Neural progenitor cell (in vitro differentiated cells): ENCODE measurements at regions not wholly inside any gene's neighbourhood (a gene's known extent, or its start where the extent isn't known, plus 50 kb on each side); places are given as distances from the start of the nearest gene placed in this dataset.

Experiments used
- EZH2 ChIP-seq: fragments of 200-600 bp; sonication (generic); IDR thresholded peaks from 2 replicates; pipeline ENCODE4 v1.6.1; 2017; ENCODE audit warnings: antibody characterized with exemption, mild to moderate bottlenecking, moderate library complexity
- TF ChIP-seq, protein P1 (sequence below): fragments of 200-600 bp; sonication (generic); IDR thresholded peaks from 2 replicates; pipeline ENCODE4 v1.5.1; 2017; ENCODE audit warnings: antibody characterized with exemption, mild to moderate bottlenecking

DNA sequence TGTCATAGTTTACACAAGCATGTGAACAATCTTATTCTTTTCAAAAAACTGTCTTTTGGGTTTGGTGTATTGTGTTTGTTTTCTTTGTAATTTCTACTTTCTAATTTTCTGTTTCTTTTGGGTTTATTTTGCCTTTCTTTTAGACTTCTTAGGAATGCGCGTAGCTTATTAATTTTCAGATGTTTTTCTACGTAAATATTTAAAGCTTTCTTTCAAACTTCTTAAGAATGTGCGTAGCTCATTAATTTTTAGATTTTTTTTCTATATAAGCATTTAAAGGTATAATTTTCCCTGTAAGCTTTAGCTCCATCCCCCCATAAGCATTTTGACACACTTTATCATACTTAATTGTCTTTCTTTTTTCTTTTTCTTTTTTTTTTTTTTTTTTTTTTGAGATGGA lies 55.2 kb downstream of the RAD54L2 start:
- TF ChIP-seq, protein P1, sequence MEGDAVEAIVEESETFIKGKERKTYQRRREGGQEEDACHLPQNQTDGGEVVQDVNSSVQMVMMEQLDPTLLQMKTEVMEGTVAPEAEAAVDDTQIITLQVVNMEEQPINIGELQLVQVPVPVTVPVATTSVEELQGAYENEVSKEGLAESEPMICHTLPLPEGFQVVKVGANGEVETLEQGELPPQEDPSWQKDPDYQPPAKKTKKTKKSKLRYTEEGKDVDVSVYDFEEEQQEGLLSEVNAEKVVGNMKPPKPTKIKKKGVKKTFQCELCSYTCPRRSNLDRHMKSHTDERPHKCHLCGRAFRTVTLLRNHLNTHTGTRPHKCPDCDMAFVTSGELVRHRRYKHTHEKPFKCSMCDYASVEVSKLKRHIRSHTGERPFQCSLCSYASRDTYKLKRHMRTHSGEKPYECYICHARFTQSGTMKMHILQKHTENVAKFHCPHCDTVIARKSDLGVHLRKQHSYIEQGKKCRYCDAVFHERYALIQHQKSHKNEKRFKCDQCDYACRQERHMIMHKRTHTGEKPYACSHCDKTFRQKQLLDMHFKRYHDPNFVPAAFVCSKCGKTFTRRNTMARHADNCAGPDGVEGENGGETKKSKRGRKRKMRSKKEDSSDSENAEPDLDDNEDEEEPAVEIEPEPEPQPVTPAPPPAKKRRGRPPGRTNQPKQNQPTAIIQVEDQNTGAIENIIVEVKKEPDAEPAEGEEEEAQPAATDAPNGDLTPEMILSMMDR = no peak
- TF ChIP-seq EZH2 = no peak
